Endothelial cell of umbilical vein (primary cell): ENCODE measurements at regions not wholly inside any gene's neighbourhood (a gene's known extent, or its start where the extent isn't known, plus 50 kb on each side); places are given as distances from the start of the nearest gene placed in this dataset.

Experiments used
- BruUV-seq: library from RNA; stranded (reverse); fragments of 400-500 nt; replicated peaks from 2 replicates; lab custom pipeline; 2021; lab: Mats Ljungman, UMichigan
- CTCF ChIA-PET: fragments of 300-600, 350-600 bp; sonication (Branson Sonifier 250); formaldehyde crosslinking; loops from one replicate; lab custom pipeline; 2021; ENCODE audit warnings: antibody characterized with exemption, inconsistent platforms; lab: Charles Lee
- POLR2A ChIA-PET: fragments of 300-600, 350-600 bp; sonication (Branson Sonifier 250); formaldehyde crosslinking; loops from one replicate; lab custom pipeline; 2021; ENCODE audit warnings: antibody characterized with exemption, inconsistent platforms; lab: Charles Lee
- DNase-seq: peaks from one replicate; pipeline ENCODE4 v3.0.0-alpha.2; 2011; ENCODE audit warnings: low read depth, low spot score
- FAIRE-seq: peaks from 2 replicates; lab custom pipeline; 2011; peaks lifted over from hg19 to GRCh38; lab: Jason Lieb, UNC
- H2AFZ ChIP-seq: 2 replicates; pipeline ENCODE4 v1.6.0; 2012; ENCODE audit warnings: low read depth, low read length, control low read depth, inconsistent platforms
- H3K27ac ChIP-seq: 2 replicates; pipeline ENCODE4 v1.5.1; 2011; ENCODE audit warnings: low read depth, mild to moderate bottlenecking, control low read depth, low read length, moderate library complexity; ENCODE audit not compliant: insufficient read depth
- H3K27me3 ChIP-seq, 2 experiments: 2 replicates each; pipeline versions ENCODE4 v1.6.0 to v1.6.1; 2011; ENCODE audit warnings: low read length in 2 of 2, mixed read lengths in 1 of 2; ENCODE audit not compliant: control insufficient read depth in 2 of 2, insufficient read depth in 2 of 2
- H3K36me3 ChIP-seq, 2 experiments: 2 replicates in 1 of 2; 3 replicates in 1 of 2; pipeline ENCODE4 v1.5.1; 2011; ENCODE audit warnings: low read length in 2 of 2, mild to moderate bottlenecking in 1 of 2, moderate library complexity in 1 of 2; ENCODE audit not compliant: control insufficient read depth in 2 of 2, insufficient read depth in 2 of 2; ENCODE audit errors: extremely low read depth in 1 of 2
- H3K4me1 ChIP-seq: 3 replicates; pipeline ENCODE4 v1.5.1; 2011; ENCODE audit warnings: mild to moderate bottlenecking, low read length; ENCODE audit not compliant: control insufficient read depth, insufficient read depth; ENCODE audit errors: extremely low read depth
- H3K4me2 ChIP-seq: 2 replicates; pipeline ENCODE4 v1.6.1; 2011; ENCODE audit warnings: low read length, control low read depth, mixed read lengths; ENCODE audit not compliant: insufficient read depth
- H3K4me3 ChIP-seq, 3 experiments: fragments of 200-600 bp in 1 of 3; sonication (generic), shearing (Covaris generic) in 1 of 3; replicated peaks in 1 of 3; 2 replicates each; pipeline ENCODE4 v1.5.1; 2011 to 2016; ENCODE audit warnings: control low read depth in 3 of 3, low read length in 3 of 3, mild to moderate bottlenecking in 2 of 3, inconsistent platforms in 1 of 3, low read depth in 1 of 3, moderate library complexity in 1 of 3; ENCODE audit not compliant: insufficient read depth in 1 of 3
- H3K79me2 ChIP-seq: 2 replicates; pipeline ENCODE4 v1.6.0; 2012; ENCODE audit warnings: low read length, inconsistent platforms; ENCODE audit not compliant: control insufficient read depth, insufficient read depth
- H3K9ac ChIP-seq: replicated peaks from 2 replicates; pipeline ENCODE3; 2011; ENCODE audit warnings: low read length, control low read depth; ENCODE audit not compliant: insufficient read depth; ENCODE audit errors: extremely low read depth
- H3K9me1 ChIP-seq: replicated peaks from 3 replicates; pipeline ENCODE4 v1.6.0; 2011; ENCODE audit warnings: mild to moderate bottlenecking, low read length; ENCODE audit not compliant: control insufficient read depth, insufficient read depth; ENCODE audit errors: extremely low read depth
- H3K9me3 ChIP-seq: replicated peaks from 2 replicates; pipeline ENCODE4 v1.5.1; 2012; ENCODE audit warnings: low read length, inconsistent platforms; ENCODE audit not compliant: control insufficient read depth, insufficient read depth
- H4K20me1 ChIP-seq: replicated peaks from 2 replicates; pipeline ENCODE3; 2011; ENCODE audit warnings: mild to moderate bottlenecking, low read length; ENCODE audit not compliant: control insufficient read depth, insufficient read depth; ENCODE audit errors: extremely low read depth
- EZH2 ChIP-seq: IDR thresholded peaks from 2 replicates; pipeline ENCODE4 v1.6.1; 2012; ENCODE audit warnings: borderline replicate concordance, low read depth, mild to moderate bottlenecking, moderate library complexity, low read length, inconsistent platforms; ENCODE audit not compliant: severe bottlenecking
- FOS ChIP-seq: IDR thresholded peaks from 2 replicates; pipeline ENCODE4 v1.6.1; 2011; ENCODE audit warnings: mild to moderate bottlenecking, low read length, moderate library complexity, borderline replicate concordance; ENCODE audit not compliant: insufficient read depth
- GATA2 ChIP-seq: IDR thresholded peaks from 2 replicates; pipeline ENCODE4 v1.7.0; 2011; ENCODE audit warnings: low read depth, mild to moderate bottlenecking, moderate library complexity, mixed read lengths, low read length; ENCODE audit not compliant: insufficient read length, insufficient read depth
- JUN ChIP-seq: IDR thresholded peaks from 2 replicates; pipeline ENCODE4 v1.6.1; 2011; ENCODE audit warnings: borderline replicate concordance, low read depth; ENCODE audit not compliant: insufficient read length, insufficient read depth
- MYC ChIP-seq: IDR thresholded peaks from one replicate; pipeline ENCODE4 v1.6.1; 2011; ENCODE audit warnings: mild to moderate bottlenecking, low read depth, low read length
- POLR2A ChIP-seq: IDR thresholded peaks from 2 replicates; pipeline ENCODE4 v1.6.1; 2012; ENCODE audit warnings: low read depth, mild to moderate bottlenecking, control low read depth, low read length
- POLR2AphosphoS5 ChIP-seq: IDR thresholded peaks from 2 replicates; pipeline ENCODE4 v1.6.1; 2012; ENCODE audit warnings: low read depth, mild to moderate bottlenecking, control low read depth, low read length, moderate library complexity; ENCODE audit not compliant: insufficient read depth
- dilution Hi-C: fragments of 300-500 bp; cut with MboI; formaldehyde crosslinking; loops from one replicate; pipeline ENCODE4 v1.15.0; 2019; ENCODE audit warnings: low sequenced_read_pairs; ENCODE audit not compliant: extremely low pct_ligation_motif_present
- intact Hi-C: fragments of 100-400 bp; cut with micrococcal nuclease; formaldehyde crosslinking; loops from one replicate; pipeline ENCODE4 v1.10.0; 2022
- TF ChIP-seq, protein P1 (sequence below), 2 donors: IDR thresholded peaks; 1 replicate in 1 of 2; 2 replicates in 1 of 2; pipeline ENCODE4 v1.5.1; 2011; ENCODE audit warnings: low read length in 2 of 2, mild to moderate bottlenecking in 2 of 2, moderate library complexity in 2 of 2, control low read depth in 1 of 2, inconsistent platforms in 1 of 2, low read depth in 1 of 2; ENCODE audit not compliant: insufficient read depth in 1 of 2; ENCODE audit errors: extremely low read depth in 1 of 2
- TF ChIP-seq, protein P2 (sequence below): IDR thresholded peaks from 2 replicates; pipeline ENCODE4 v1.6.1; 2011; ENCODE audit not compliant: insufficient read depth, insufficient read length

DNA sequence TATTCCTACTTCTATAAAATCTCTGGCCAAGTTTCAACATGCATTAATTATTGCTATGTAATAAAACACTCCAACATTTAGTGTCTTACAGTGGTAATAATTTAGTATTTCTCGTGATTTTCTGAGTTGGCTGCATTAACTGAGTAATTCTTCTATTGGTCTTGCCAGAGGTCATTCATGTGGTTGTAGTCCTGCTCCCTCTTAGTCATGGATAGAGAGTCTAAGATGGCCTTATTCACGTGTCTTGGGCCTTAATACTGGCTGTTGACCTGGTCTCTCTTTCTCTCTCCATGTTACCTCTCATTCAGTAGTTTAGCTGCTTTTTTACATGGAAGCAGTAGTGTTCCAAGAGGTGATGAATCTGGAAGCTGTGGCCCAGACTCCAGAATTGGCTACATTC lies 140.1 kb upstream of the ZBTB20 start:
- no TSS peak for BruUV-seq
- Histone ChIP-seq H3K36me3 (no peaks in the 10 kb centered on the region), H3K27me3 (peaks cover 0 to 1% of the 10 kb centered on the region in 2 experiments), H3K4me2 (no peak overlapping the region), H4K20me1 (no peaks in the 10 kb centered on the region), H3K79me2 (no peaks in the 10 kb centered on the region), H3K4me1 (no peaks in the 10 kb centered on the region), H3K4me3 (no peak overlapping the region), H3K27ac (no peak overlapping the region), H3K9me1 (no peaks in the 10 kb centered on the region), H2AFZ (no peak overlapping the region), H3K9me3 (no peaks in the 10 kb centered on the region), H3K9ac (no peak overlapping the region)
- no peak for FAIRE-seq
- dilution Hi-C loops (no loop called here), intact Hi-C loops (no loop called here)
- DNase-seq = no peak
- TF ChIP-seq FOS (no peak), JUN (no peak), EZH2 (no peak), GATA2 (no peak), POLR2AphosphoS5 (no peak), POLR2A (no peak), MYC (no peak)
- TF ChIP-seq, protein P1, sequence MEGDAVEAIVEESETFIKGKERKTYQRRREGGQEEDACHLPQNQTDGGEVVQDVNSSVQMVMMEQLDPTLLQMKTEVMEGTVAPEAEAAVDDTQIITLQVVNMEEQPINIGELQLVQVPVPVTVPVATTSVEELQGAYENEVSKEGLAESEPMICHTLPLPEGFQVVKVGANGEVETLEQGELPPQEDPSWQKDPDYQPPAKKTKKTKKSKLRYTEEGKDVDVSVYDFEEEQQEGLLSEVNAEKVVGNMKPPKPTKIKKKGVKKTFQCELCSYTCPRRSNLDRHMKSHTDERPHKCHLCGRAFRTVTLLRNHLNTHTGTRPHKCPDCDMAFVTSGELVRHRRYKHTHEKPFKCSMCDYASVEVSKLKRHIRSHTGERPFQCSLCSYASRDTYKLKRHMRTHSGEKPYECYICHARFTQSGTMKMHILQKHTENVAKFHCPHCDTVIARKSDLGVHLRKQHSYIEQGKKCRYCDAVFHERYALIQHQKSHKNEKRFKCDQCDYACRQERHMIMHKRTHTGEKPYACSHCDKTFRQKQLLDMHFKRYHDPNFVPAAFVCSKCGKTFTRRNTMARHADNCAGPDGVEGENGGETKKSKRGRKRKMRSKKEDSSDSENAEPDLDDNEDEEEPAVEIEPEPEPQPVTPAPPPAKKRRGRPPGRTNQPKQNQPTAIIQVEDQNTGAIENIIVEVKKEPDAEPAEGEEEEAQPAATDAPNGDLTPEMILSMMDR (IDR thresholded peaks at IDR 0.05; ENCODE audit: extremely low read depth in 1 of 2, insufficient read depth in 1 of 2, low read depth in 1 of 2, low read length in 2 of 2) = no peak
- TF ChIP-seq, protein P2, sequence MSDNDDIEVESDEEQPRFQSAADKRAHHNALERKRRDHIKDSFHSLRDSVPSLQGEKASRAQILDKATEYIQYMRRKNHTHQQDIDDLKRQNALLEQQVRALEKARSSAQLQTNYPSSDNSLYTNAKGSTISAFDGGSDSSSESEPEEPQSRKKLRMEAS = no peak
- ChIA-PET POLR2A (no interaction called here), CTCF (interaction anchor here (1.4 kb wide), 1 partner anchor 10 kb away, joined by 4 read pairs; no protein-coding TSS in a partner anchor)
